Thoracic aorta (tissue), 2 donors: ENCODE measurements at regions not wholly inside any gene's neighbourhood (a gene's known extent, or its start where the extent isn't known, plus 50 kb on each side); places are given as distances from the start of the nearest gene placed in this dataset.

ENCODE experiments used
- ATAC-seq: fragments of 150-250 bp; one replicate; pipeline ENCODE4 v1.8.0; 2017; ENCODE audit warnings: low read depth; ENCODE audit not compliant: insufficient number of reproducible peaks, low FRiP score
- DNase-seq: peaks from one replicate; pipeline ENCODE4 v3.0.0-alpha.2; 2020; ENCODE audit warnings: low spot score
- H3K27ac ChIP-seq, 2 donors: fragments of 200-600 bp; sonication (generic); 1 replicate in 1 of 2; 2 replicates in 1 of 2; pipeline ENCODE4 v1.5.1; 2016; ENCODE audit warnings: mild to moderate bottlenecking in 2 of 2, moderate library complexity in 2 of 2
- H3K27me3 ChIP-seq: fragments of 200-600 bp; sonication (generic); replicated peaks from 2 replicates; pipeline ENCODE4 v1.6.0; 2016; ENCODE audit warnings: mild to moderate bottlenecking; ENCODE audit not compliant: insufficient read depth
- H3K36me3 ChIP-seq: fragments of 200-600 bp; sonication (generic); one replicate; pipeline ENCODE4 v1.5.1; 2016
- H3K4me1 ChIP-seq, 2 donors: fragments of 200-600 bp; sonication (generic); 1 replicate in 1 of 2; 2 replicates in 1 of 2; pipeline versions ENCODE4 v1.5.1 to v1.6.0; 2016; ENCODE audit warnings: low read depth in 2 of 2, mild to moderate bottlenecking in 1 of 2; ENCODE audit not compliant: control insufficient read depth in 1 of 2
- H3K4me3 ChIP-seq: fragments of 200-600 bp; sonication (generic); 2 replicates; pipeline ENCODE4 v1.5.1; 2016; ENCODE audit warnings: mild to moderate bottlenecking
- H3K9me3 ChIP-seq: fragments of 200-600 bp; sonication (generic); 2 replicates; pipeline ENCODE4 v1.5.1; 2016
- TF ChIP-seq, protein P1 (sequence below): fragments of 200-600 bp; sonication (generic); IDR thresholded peaks from one replicate; pipeline ENCODE4 v1.5.1; 2019; ENCODE audit warnings: antibody characterized with exemption

GRCh38 chr1:219039017-219039681 is 134.5 kb upstream of the LYPLAL1 start:
- no peaks in the 10 kb centered on the region for H3K9me3 ChIP-seq
- H3K27ac ChIP-seq, result no peak overlapping the region
- TF ChIP-seq, protein P1, sequence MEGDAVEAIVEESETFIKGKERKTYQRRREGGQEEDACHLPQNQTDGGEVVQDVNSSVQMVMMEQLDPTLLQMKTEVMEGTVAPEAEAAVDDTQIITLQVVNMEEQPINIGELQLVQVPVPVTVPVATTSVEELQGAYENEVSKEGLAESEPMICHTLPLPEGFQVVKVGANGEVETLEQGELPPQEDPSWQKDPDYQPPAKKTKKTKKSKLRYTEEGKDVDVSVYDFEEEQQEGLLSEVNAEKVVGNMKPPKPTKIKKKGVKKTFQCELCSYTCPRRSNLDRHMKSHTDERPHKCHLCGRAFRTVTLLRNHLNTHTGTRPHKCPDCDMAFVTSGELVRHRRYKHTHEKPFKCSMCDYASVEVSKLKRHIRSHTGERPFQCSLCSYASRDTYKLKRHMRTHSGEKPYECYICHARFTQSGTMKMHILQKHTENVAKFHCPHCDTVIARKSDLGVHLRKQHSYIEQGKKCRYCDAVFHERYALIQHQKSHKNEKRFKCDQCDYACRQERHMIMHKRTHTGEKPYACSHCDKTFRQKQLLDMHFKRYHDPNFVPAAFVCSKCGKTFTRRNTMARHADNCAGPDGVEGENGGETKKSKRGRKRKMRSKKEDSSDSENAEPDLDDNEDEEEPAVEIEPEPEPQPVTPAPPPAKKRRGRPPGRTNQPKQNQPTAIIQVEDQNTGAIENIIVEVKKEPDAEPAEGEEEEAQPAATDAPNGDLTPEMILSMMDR, result no peak
- no peak overlapping the region for H3K4me3 ChIP-seq
- H3K27me3 ChIP-seq, result no peaks in the 10 kb centered on the region
- DNase-seq (no peak), ATAC-seq (no peak)
- H3K4me1 ChIP-seq, result no peaks in the 10 kb centered on the region
- H3K36me3 ChIP-seq, result no peaks in the 10 kb centered on the region

- no peaks in the 10 kb centered on the region for H3K9me3 ChIP-seq
- no peak for ATAC-seq
Observed at GRCh38 chr1:219039682-219040154, 134.0 kb upstream of the LYPLAL1 start.

DNA sequence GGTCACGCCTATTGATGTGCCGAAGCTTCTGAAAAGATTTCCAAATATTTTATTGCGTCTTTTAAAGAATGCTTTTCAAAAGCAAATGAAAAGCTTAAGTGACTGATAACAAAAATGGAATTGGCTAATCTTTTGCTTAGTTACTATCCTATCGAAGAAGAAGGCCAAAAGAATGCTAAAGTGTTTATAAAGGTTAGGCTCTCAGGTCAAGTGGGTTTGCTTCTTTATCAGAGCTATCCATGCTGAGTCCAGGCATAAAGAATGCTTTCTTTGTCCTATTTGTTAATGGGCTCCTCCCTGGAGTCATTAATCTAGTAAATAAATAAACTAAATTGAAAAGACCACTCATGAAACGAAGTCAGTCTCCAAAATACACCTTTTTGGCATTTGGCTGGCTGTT is 133.4 kb upstream of the LYPLAL1 start:
- H3K4me1 ChIP-seq, result no peaks in the 10 kb centered on the region
- H3K9me3 ChIP-seq, result no peaks in the 10 kb centered on the region
- no peak overlapping the region for H3K4me3 ChIP-seq
- H3K27me3 ChIP-seq, result no peaks in the 10 kb centered on the region
- no peaks in the 10 kb centered on the region for H3K36me3 ChIP-seq
- no peak for DNase-seq
- no peak for ATAC-seq
- H3K27ac ChIP-seq, result no peak overlapping the region
- TF ChIP-seq, protein P1, result no peak

More at GRCh38 chr1:219039682-219040154, 134.0 kb upstream of the LYPLAL1 start:
- Histone ChIP-seq H3K27ac (no peak overlapping the region), H3K36me3 (no peaks in the 10 kb centered on the region), H3K4me1 (no peaks in the 10 kb centered on the region), H3K4me3 (no peak overlapping the region), H3K27me3 (no peaks in the 10 kb centered on the region)
- TF ChIP-seq, protein P1, result no peak
- no peak for DNase-seq

DNA sequence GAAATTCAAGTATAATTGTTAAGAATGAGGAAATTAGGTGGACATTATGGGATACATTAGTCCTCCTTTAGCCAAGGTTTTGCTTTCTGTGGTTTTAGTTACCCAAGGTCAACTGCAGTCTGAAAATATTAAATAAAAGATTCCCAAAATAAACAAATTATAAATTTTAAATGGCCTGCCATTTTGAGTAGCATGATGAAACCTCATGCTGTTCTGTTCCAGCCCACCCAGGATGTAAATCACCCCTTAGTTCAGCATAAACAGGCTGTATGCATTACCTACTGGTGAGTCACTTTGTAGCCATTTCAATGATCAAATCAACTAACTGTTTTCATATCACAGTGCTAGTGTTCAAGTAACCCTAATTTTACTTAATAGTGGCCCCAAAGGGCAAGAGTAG is 132.5 kb upstream of the LYPLAL1 start:
- H3K4me1 ChIP-seq, result no peaks in the 10 kb centered on the region
- H3K36me3 ChIP-seq, result no peaks in the 10 kb centered on the region
- H3K27me3 ChIP-seq, result no peaks in the 10 kb centered on the region
- TF ChIP-seq, protein P1, result no peak
- H3K9me3 ChIP-seq, result no peaks in the 10 kb centered on the region
- ATAC-seq (no peak), DNase-seq (no peak)
- H3K27ac ChIP-seq, result no peak overlapping the region
- H3K4me3 ChIP-seq, result no peak overlapping the region

GRCh38 chr1:219041818-219042217 is 131.9 kb upstream of the LYPLAL1 start:
- H3K27me3 ChIP-seq, result no peaks in the 10 kb centered on the region
- no peaks in the 10 kb centered on the region for H3K9me3 ChIP-seq
- no peak overlapping the region for H3K27ac ChIP-seq
- no peak for DNase-seq
- H3K36me3 ChIP-seq, result no peaks in the 10 kb centered on the region
- ATAC-seq, result no peak
- TF ChIP-seq, protein P1, result no peak
- no peak overlapping the region for H3K4me3 ChIP-seq
- H3K4me1 ChIP-seq, result no peaks in the 10 kb centered on the region
